Osteoblast (primary cell): ENCODE measurements at regions not wholly inside any gene's neighbourhood (a gene's known extent, or its start where the extent isn't known, plus 50 kb on each side); places are given as distances from the start of the nearest gene placed in this dataset.
"Not testable (repeated sequence)": the region's sequence is repeated elsewhere in the genome, so short reads cannot be mapped to it uniquely, and the experiment has no call there.

Source experiments
- DNase-seq: peaks from one replicate; pipeline ENCODE4 v3.0.0; 2011; ENCODE audit warnings: low spot score, mixed read lengths; ENCODE audit not compliant: insufficient read length; ENCODE audit errors: missing footprints
- H2AFZ ChIP-seq: 2 replicates; pipeline ENCODE4 v1.6.0; 2011; ENCODE audit warnings: mild to moderate bottlenecking, low read length
- H3K27ac ChIP-seq: 2 replicates; pipeline ENCODE4 v1.5.1; 2011; ENCODE audit warnings: mild to moderate bottlenecking, low read depth, low read length, moderate library complexity
- H3K27me3 ChIP-seq: 2 replicates; pipeline ENCODE4 v1.6.0; 2012; ENCODE audit warnings: mild to moderate bottlenecking, control low read depth, inconsistent platforms, low read length, moderate library complexity; ENCODE audit not compliant: insufficient read depth
- H3K36me3 ChIP-seq: 2 replicates; pipeline ENCODE4 v1.5.1; 2011; ENCODE audit warnings: mild to moderate bottlenecking, low read length, control low read depth, moderate library complexity; ENCODE audit not compliant: insufficient read depth
- H3K4me1 ChIP-seq: 2 replicates; pipeline ENCODE4 v1.5.1; 2011; ENCODE audit warnings: mild to moderate bottlenecking, low read length, control low read depth, moderate library complexity; ENCODE audit not compliant: insufficient read depth
- H3K4me2 ChIP-seq: 2 replicates; pipeline ENCODE4 v1.6.0; 2011; ENCODE audit warnings: mild to moderate bottlenecking, low read length; ENCODE audit not compliant: insufficient read depth
- H3K4me3 ChIP-seq: fragments of 200-600 bp; sonication (generic); 3 replicates; pipeline ENCODE4 v1.5.1; 2012; ENCODE audit warnings: mild to moderate bottlenecking, low read length, inconsistent platforms; ENCODE audit not compliant: insufficient read depth
- H3K79me2 ChIP-seq: 2 replicates; pipeline ENCODE4 v1.6.0; 2012; ENCODE audit warnings: mild to moderate bottlenecking, low read length, control low read depth, inconsistent platforms; ENCODE audit not compliant: insufficient read depth
- H3K9me3 ChIP-seq: 2 replicates; pipeline ENCODE4 v1.5.1; 2011; ENCODE audit warnings: low read depth, low read length, control low read depth
- H4K20me1 ChIP-seq: 2 replicates; pipeline ENCODE4 v1.6.0; 2012; ENCODE audit warnings: mild to moderate bottlenecking, low read length, control low read depth; ENCODE audit not compliant: insufficient read depth
- TF ChIP-seq, protein P1 (sequence below): IDR thresholded peaks from 2 replicates; pipeline ENCODE4 v1.5.1; 2011; ENCODE audit warnings: mild to moderate bottlenecking, low read depth, low read length, moderate library complexity; ENCODE audit errors: extremely low read depth

DNA sequence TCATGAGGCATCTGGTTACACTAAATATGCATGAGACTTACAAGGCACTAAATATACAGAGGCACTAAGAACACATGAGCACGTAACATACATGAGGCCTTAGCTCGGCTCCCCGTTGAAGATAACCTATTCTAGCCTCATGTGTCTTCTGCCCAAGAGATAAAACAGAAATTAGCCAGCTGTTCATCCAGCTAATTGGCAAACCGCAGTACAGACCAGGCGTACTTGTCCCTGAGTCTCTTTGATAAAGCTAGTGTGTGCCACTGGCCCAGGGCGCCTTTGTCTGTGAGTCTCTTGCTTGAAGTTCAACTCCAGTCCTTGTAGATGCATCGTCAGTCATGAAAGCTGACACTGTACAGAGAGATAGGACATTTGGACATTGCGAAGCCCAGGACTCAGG, 121.9 kb upstream of the SPATA12 start:
- H3K9me3 ChIP-seq: no peaks in the 10 kb centered on the region
- no peak for DNase-seq
- no peak overlapping the region for H2AFZ ChIP-seq
- no peaks in the 10 kb centered on the region for H4K20me1 ChIP-seq
- peaks cover 3% of the 10 kb centered on the region for H3K27me3 ChIP-seq
- no peak overlapping the region for H3K4me2 ChIP-seq
- no peaks in the 10 kb centered on the region for H3K79me2 ChIP-seq
- H3K4me1 ChIP-seq: no peaks in the 10 kb centered on the region
- TF ChIP-seq, protein P1, sequence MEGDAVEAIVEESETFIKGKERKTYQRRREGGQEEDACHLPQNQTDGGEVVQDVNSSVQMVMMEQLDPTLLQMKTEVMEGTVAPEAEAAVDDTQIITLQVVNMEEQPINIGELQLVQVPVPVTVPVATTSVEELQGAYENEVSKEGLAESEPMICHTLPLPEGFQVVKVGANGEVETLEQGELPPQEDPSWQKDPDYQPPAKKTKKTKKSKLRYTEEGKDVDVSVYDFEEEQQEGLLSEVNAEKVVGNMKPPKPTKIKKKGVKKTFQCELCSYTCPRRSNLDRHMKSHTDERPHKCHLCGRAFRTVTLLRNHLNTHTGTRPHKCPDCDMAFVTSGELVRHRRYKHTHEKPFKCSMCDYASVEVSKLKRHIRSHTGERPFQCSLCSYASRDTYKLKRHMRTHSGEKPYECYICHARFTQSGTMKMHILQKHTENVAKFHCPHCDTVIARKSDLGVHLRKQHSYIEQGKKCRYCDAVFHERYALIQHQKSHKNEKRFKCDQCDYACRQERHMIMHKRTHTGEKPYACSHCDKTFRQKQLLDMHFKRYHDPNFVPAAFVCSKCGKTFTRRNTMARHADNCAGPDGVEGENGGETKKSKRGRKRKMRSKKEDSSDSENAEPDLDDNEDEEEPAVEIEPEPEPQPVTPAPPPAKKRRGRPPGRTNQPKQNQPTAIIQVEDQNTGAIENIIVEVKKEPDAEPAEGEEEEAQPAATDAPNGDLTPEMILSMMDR: no peak
- H3K4me3 ChIP-seq: no peak overlapping the region
- H3K27ac ChIP-seq: no peak overlapping the region
- H3K36me3 ChIP-seq: no peaks in the 10 kb centered on the region

DNA sequence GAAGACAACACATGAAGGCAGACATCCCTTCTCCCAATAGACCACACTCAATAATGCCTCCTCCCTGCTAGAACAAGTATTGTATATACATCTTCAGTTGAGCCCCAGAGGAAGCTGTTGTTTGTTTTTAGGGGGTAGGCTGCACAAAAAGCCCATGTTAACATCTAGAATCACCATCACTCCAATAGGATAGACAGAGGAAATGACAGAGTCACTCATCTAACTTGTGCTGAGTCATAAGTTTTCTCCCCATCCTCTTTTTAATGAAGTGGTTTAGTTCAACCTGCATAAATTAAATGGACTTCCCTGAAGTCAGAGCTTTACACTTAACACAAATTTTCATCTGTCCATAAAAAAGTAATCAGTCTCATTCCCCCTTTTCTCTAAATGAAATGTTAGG, 122.9 kb upstream of the SPATA12 start:
- H3K79me2 ChIP-seq: no peaks in the 10 kb centered on the region
- H3K27ac ChIP-seq: no peak overlapping the region
- no peak overlapping the region for H2AFZ ChIP-seq
- no peaks in the 10 kb centered on the region for H4K20me1 ChIP-seq
- no peaks in the 10 kb centered on the region for H3K4me1 ChIP-seq
- no peaks in the 10 kb centered on the region for H3K9me3 ChIP-seq
- H3K36me3 ChIP-seq: no peaks in the 10 kb centered on the region
- no peak overlapping the region for H3K4me2 ChIP-seq
- H3K27me3 ChIP-seq: peaks cover 3% of the 10 kb centered on the region
- TF ChIP-seq, protein P1: no peak
- H3K4me3 ChIP-seq: no peak overlapping the region
- no peak for DNase-seq

DNA sequence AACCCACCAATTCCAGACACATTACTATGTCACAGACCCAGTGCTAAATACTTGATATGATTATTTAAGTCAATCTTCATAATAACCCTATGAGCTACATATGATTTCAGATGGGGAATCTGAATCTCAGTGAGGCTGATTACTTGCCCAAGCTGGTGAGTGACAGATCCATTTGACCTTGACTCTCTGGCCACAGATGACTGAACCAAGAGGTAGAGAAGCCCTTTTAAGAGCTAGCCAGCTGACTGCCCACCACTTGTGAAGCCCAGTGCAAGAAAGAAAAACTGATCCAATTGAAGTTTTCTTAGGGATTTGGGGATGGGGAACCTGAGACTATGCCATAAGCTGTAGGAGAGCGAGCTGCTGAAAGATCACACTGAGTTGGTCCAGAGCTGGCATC, 124.7 kb upstream of the SPATA12 start:
- no peaks in the 10 kb centered on the region for H3K79me2 ChIP-seq
- DNase-seq: no peak
- no peaks in the 10 kb centered on the region for H3K4me1 ChIP-seq
- H3K4me2 ChIP-seq: no peak overlapping the region
- H4K20me1 ChIP-seq: no peaks in the 10 kb centered on the region
- TF ChIP-seq, protein P1: no peak
- H3K4me3 ChIP-seq: no peak overlapping the region
- H3K9me3 ChIP-seq: no peaks in the 10 kb centered on the region
- peaks cover 3% of the 10 kb centered on the region for H3K27me3 ChIP-seq
- H3K36me3 ChIP-seq: no peaks in the 10 kb centered on the region
- H2AFZ ChIP-seq: no peak overlapping the region
- H3K27ac ChIP-seq: no peak overlapping the region

DNA sequence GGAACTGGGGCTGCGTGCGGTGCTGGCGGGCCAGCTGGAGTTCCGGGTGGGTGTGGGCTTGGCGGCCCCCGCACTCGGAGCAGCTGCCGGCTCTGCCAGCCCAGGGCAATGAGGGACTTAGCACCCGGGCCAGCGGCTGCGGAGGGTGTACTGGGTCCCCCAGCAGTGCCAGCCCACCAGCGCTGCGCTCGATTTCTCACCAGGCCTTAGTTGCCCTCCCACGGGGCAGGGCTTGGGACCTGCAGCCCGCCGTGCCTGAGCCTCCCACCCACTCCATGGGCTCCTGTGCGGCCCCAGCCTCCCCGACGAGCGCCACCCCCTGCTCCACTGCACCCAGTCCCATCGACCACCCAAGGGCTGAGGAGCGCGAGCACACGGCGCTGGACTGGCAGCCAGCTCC, 126.0 kb upstream of the SPATA12 start:
- not testable (repeated sequence) for H3K4me3 ChIP-seq, H3K27me3 ChIP-seq, H4K20me1 ChIP-seq, H2AFZ ChIP-seq, DNase-seq, H3K9me3 ChIP-seq, H3K4me2 ChIP-seq, H3K27ac ChIP-seq, H3K79me2 ChIP-seq, H3K36me3 ChIP-seq, H3K4me1 ChIP-seq

DNA sequence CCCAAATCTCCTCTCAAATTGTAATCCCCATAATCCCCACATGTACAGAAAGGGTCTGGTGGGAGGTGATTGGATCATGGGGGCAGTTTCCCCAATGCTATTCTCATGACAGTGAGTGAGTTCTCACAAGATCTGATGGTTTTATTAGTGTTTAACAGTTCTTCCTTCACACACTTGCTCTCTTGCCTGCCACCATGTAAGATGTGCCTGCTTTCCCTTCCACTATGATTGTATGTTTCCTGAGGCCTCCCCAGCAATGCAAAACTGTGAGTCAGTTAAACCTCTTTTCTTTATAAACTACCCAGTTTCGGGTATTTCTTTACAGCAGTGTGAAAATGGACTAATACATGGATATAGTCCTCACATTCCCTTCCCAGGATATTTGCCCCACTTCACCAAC, 126.7 kb upstream of the SPATA12 start:
- Histone ChIP-seq H4K20me1 (no peaks in the 10 kb centered on the region), H3K4me3 (no peak overlapping the region), H3K4me2 (no peak overlapping the region), H3K27ac (no peak overlapping the region), H3K79me2 (no peaks in the 10 kb centered on the region), H3K36me3 (no peaks in the 10 kb centered on the region), H2AFZ (no peak overlapping the region), H3K4me1 (no peaks in the 10 kb centered on the region), H3K27me3 (peaks cover under 1% of the 10 kb centered on the region), H3K9me3 (no peaks in the 10 kb centered on the region)
- TF ChIP-seq, protein P1: no peak
- DNase-seq: no peak
